GM19193 (cell line): ENCODE measurements at regions not wholly inside any gene's neighbourhood (a gene's known extent, or its start where the extent isn't known, plus 50 kb on each side); places are given as distances from the start of the nearest gene placed in this dataset.

Experiments used
- POLR2A ChIP-seq: IDR thresholded peaks from 4 replicates; pipeline ENCODE4 v1.6.1; 2011; ENCODE audit not compliant: insufficient read depth, insufficient read length; ENCODE audit errors: extremely low read depth

GRCh38 chr16:80189476-80190175 is 351.2 kb upstream of the DYNLRB2 start:
- TF ChIP-seq POLR2A = no peak

GRCh38 chr16:80176114-80176513 is 364.7 kb upstream of the DYNLRB2 start:
- TF ChIP-seq POLR2A = no peak

- no peak for TF ChIP-seq POLR2A
Observed at GRCh38 chr16:80175011-80175410, 365.8 kb upstream of the DYNLRB2 start.

- TF ChIP-seq POLR2A = no peak
Observed at GRCh38 chr16:80174416-80174815, 366.4 kb upstream of the DYNLRB2 start.

DNA sequence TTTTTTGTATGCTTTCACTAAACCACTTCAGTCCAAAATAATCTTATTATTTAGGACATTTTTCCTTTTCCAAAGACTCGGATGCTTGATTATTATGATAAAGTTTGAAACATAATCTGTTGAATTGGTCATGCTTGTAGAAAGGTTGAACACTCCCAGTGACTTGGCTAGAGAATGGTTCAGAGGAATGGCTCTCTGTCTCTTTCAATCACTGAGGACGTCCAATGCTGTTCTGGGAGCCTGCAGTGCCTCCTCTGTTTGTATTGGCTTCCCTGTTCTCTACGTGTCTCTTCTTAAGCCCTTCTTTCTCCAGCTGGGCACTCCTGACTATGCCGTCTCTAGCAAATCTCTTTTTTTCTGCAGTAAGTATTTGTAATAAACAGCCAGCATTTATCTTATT is 369.0 kb upstream of the DYNLRB2 start:
- TF ChIP-seq POLR2A = no peak

GRCh38 chr16:80171199-80171598 is 369.6 kb upstream of the DYNLRB2 start:
- TF ChIP-seq POLR2A = no peak

GRCh38 chr16:80167657-80168390 is 373.0 kb upstream of the DYNLRB2 start:
- no peak for TF ChIP-seq POLR2A

GRCh38 chr16:80166082-80166481 is 374.7 kb upstream of the DYNLRB2 start:
- TF ChIP-seq POLR2A = no peak

- TF ChIP-seq POLR2A = no peak
Observed at GRCh38 chr16:80164966-80165550, 375.7 kb upstream of the DYNLRB2 start.

DNA sequence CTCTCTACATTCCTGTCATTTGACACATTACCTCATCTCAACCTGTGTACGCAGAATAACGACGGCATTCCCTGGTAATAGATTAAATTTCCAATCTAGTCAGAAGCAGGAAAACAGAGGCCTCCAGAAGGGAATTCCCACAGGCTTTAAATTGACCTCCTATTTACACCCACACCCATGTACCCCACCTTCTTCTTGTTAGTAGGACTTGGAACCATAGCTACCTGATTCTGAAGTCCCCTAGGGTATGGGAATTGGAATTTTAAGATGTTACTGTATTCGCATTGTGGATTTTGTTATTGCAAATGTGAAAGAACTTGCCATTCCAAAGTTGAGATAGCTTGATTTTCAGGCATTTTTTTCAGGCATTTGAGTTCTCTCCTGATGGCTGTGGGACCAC is 377.5 kb upstream of the DYNLRB2 start:
- TF ChIP-seq POLR2A = no peak

DNA sequence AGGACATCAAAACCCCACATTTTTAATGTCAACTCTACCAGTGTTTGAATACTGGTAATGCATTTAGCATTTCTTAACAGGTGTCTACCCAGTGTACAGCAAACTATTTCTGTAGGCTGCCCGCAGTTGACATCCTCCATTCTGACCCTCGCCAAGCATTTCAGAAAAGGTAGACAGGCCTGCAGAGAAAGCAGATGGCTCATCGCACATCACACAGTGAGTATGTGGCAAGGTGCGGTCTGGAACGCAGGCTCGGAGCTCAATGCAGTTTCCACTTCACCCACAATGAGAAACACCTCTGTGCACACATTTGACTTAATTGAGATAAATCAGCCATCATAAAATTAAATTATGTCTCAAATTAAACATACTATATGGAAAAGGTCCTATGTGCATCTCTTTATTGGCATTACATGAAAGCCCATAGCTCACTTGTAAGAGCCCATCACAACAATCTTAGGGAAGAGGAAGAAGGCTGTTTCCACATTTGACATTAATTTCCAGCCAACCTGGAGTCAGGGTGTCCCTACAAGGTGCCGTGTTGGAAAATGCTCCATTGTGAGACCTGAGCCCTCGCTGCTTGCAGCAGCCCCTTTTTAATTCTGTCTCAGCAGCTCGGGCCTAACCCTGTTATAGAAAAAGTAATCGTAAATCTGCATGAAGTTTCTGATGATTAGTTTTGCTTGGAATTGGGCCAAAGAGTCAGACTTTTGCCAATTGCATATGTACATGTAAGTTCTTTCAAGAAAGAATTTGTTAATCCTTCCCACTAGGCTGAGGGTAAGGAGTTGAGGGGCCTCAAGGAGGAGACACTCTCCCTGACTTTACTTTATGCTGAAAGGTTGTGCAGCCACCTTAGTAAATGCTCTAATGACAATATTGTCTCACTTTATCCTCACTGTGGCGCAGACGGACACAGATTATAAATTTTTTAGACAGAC is 378.7 kb upstream of the DYNLRB2 start:
- no peak for TF ChIP-seq POLR2A

GRCh38 chr16:80158766-80159165 is 382.0 kb upstream of the DYNLRB2 start:
- no peak for TF ChIP-seq POLR2A

- TF ChIP-seq POLR2A = no peak
Observed at GRCh38 chr16:80151722-80152111, 389.1 kb upstream of the DYNLRB2 start.

DNA sequence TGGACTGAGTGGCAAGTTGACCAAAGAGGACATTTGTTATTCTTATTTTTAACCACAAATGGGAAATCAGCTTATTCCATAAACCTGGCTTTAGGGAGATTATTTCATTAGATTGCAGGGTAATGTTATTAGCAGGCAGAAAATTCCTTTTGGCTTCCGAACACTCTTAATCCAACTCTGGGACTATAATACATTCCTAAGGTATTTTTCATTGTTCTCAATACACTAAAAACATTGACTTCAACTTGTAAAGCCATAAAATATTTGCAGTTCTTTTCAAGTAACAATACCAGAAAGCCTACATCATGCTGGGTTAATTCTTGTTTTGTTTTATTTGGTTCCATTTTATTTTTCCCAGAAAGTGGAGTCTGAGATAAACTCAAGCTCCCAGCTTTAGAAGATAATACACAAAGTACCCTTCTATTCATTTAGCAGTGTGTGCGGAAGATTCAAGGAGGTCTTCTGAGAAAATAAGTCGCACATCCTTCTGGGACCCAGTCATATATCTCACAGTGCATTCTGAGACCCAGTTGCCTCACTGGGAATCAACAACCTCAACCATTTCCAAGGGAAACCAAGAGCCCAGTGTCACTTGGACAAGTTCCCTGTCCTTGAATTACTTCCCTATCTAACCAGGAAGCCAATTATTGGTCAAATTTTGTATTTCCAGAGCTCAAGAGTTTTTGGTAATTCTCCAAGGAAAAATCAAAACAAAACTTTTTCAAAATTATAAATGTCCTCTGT is 389.6 kb upstream of the DYNLRB2 start:
- no peak for TF ChIP-seq POLR2A
